Activated CD4-positive, alpha-beta memory T cell treated with anti-CD3 and anti-CD28 coated beads, Interleukin-2, amount 10 ng/mL, durations not matched to agents 7 days and 5 days (primary cell): ENCODE measurements at regions not wholly inside any gene's neighbourhood (a gene's known extent, or its start where the extent isn't known, plus 50 kb on each side); places are given as distances from the start of the nearest gene placed in this dataset.

Experiments used
- CTCF ChIA-PET: fragments of 350-600 bp; sonication (Branson Sonifier 250); formaldehyde crosslinking; loops from one replicate; lab custom pipeline; 2021; ENCODE audit warnings: antibody characterized with exemption, inconsistent platforms; lab: Charles Lee
- POLR2A ChIA-PET: fragments of 350-600 bp; sonication (Branson Sonifier 250); formaldehyde crosslinking; loops from one replicate; lab custom pipeline; 2021; ENCODE audit warnings: antibody characterized with exemption; lab: Charles Lee
- DNase-seq: peaks from one replicate; pipeline ENCODE4 v3.0.0-alpha.2; 2020
- H3K27ac Mint-ChIP-seq: one replicate; pipeline ENCODE4 v1.8.0; 2021; ENCODE audit warnings: mild to moderate bottlenecking, mixed read lengths
- H3K27me3 Mint-ChIP-seq: one replicate; pipeline ENCODE4 v1.8.0; 2021; ENCODE audit warnings: mixed read lengths
- H3K36me3 Mint-ChIP-seq: one replicate; pipeline ENCODE4 v1.8.0; 2021; ENCODE audit warnings: low read depth, mixed read lengths
- H3K4me1 Mint-ChIP-seq: one replicate; pipeline ENCODE4 v1.8.0; 2021; ENCODE audit warnings: mixed read lengths
- H3K4me3 Mint-ChIP-seq: one replicate; pipeline ENCODE4 v1.8.0; 2021; ENCODE audit warnings: mild to moderate bottlenecking, mixed read lengths
- H3K9me3 Mint-ChIP-seq: one replicate; pipeline ENCODE4 v1.8.0; 2021; ENCODE audit warnings: mixed read lengths

DNA sequence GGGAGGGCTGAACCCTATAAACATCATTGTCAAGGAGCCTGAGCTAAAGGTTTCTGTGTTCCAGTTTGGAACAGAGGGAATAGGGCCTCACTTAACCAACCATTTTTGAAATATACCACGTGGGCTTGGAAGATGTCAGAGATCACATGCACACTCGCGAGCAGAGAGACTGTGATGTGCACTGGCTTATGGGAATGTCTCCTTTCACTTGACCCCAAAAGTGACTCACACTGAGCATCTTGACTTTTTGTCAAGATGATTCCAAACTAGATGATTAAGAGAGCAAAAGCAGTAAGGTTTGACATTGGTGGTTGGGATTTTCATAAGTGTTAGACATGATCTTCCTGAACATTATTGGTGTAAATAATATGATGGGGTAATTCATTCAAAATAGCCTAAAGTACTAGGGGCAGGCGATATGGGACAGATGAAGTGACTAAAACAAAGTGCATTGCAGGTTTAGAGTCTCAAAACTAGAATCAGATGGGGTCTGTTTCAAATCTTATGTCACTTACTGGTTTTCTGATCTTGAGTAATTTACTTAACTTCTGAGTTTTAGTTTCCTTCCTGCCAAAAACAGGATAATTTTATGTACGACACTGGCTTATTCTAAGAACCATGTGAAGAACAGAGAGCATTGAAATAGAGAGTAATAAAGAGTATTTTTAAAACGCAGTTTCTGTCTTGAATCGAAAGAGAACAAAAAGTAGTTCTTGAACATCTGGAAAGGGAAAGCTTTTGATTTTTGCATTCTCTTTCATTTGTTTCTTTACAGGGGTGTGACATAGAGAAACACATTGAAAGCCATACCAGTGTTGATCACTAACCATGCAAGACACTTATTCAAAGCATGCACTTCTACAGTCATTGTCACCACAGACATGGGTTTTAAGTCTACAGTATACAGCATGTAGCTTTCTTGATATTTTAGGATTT, 383.0 kb downstream of the DIRAS2 start:
- H3K4me3 Mint-ChIP-seq: no peak overlapping the region
- H3K27ac Mint-ChIP-seq: no peak overlapping the region
- CTCF ChIA-PET: no interaction called here
- peaks cover 4% of the 10 kb centered on the region for H3K4me1 Mint-ChIP-seq
- DNase-seq: no peak
- H3K27me3 Mint-ChIP-seq: peaks cover 4% of the 10 kb centered on the region
- peaks cover 10% of the 10 kb centered on the region for H3K9me3 Mint-ChIP-seq
- POLR2A ChIA-PET: no interaction called here
- no peaks in the 10 kb centered on the region for H3K36me3 Mint-ChIP-seq

DNA sequence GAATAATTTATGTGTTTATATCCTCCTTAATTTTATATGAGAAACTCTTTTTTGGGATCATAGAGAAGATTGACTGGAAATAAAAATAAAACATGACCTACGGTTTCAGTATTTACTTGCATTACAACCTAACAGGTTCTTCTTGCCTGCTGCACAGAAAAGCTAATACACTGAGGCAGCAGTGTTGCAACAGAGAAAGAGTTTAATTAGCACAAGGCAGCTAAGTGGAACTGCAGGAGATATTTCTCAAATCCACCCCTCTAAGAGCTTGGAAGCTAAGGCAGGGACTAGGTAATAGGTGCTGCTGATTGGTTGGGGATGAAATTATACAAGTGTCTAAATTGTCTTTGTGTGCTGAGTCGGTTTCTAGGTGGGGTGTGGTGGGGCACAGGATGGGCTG, 380.9 kb downstream of the DIRAS2 start:
- peaks cover 10% of the 10 kb centered on the region for H3K9me3 Mint-ChIP-seq
- peaks cover 6% of the 10 kb centered on the region for H3K27me3 Mint-ChIP-seq
- H3K27ac Mint-ChIP-seq: no peak overlapping the region
- H3K4me3 Mint-ChIP-seq: no peak overlapping the region
- DNase-seq: no peak
- POLR2A ChIA-PET: no interaction called here
- no peaks in the 10 kb centered on the region for H3K36me3 Mint-ChIP-seq
- CTCF ChIA-PET: interaction anchor here (0.5 kb wide), 1 partner anchor 108 kb away, joined by 3 read pairs; no protein-coding TSS in a partner anchor
- H3K4me1 Mint-ChIP-seq: peaks cover 4% of the 10 kb centered on the region

DNA sequence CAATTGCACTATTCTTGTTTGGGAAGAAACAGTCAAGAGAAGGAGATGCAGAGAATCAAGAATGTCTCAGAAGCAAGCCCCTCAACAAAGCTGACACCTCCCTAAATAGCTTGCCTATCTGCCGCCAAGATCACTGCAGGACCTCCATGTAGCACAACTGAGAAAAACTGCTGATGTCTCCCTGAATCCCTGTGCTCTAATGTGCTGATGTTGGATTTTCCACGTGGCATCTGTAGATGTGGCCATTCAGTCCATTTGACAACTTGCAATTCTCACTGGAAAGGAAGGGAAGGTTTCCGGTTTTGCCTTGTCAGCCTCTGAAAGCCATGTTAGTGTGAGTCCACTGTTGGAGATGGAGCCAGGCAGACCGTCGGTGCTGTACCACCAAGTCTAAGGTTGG, 374.0 kb downstream of the DIRAS2 start:
- H3K36me3 Mint-ChIP-seq: no peaks in the 10 kb centered on the region
- no peak overlapping the region for H3K27ac Mint-ChIP-seq
- peaks cover 19% of the 10 kb centered on the region for H3K27me3 Mint-ChIP-seq
- H3K9me3 Mint-ChIP-seq: no peaks in the 10 kb centered on the region
- no peak overlapping the region for H3K4me3 Mint-ChIP-seq
- POLR2A ChIA-PET: no interaction called here
- no peak for DNase-seq
- H3K4me1 Mint-ChIP-seq: no peaks in the 10 kb centered on the region
- CTCF ChIA-PET: no interaction called here

DNA sequence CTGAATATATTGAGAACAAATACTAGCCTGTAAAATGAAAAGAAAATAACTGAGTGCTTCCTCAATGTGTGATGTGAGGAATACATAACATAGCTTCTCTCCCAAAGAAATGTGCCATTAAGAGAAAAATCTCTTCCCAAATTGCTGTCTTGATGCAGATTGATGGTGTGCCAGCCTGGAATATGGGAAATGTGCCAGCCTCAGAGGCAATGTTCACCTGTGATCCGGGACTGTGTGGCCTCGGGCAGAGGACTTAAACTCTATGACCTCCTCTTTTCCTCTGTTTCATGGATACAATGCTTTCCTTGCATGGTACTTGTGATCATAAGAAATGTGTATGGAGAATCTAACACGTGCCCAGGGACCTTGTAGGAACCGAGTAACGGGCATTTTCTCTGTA, 370.9 kb downstream of the DIRAS2 start:
- Mint-ChIP-seq H3K4me3 (no peak overlapping the region), H3K9me3 (no peaks in the 10 kb centered on the region), H3K36me3 (no peaks in the 10 kb centered on the region), H3K4me1 (no peaks in the 10 kb centered on the region), H3K27me3 (peaks cover 19% of the 10 kb centered on the region), H3K27ac (no peak overlapping the region)
- CTCF ChIA-PET: no interaction called here
- POLR2A ChIA-PET: no interaction called here
- no peak for DNase-seq

DNA sequence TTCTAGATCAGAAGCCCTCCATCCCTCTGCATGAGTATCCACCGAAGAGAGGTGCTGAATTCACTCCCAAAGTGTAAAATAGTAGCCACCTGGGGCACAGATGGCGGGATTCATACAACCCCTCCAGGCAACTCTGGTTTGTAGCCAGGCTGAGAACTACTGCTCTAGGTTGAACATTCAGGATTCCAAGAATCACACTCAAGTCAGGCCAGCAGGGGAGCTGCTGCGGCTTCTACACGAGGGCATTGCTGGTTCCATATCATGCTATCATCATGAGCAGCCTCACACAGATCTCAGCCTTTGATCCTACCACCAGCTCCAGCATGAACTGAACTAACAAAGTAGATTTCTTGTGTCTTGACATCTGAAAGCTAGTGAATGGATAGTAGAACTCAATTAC, 367.9 kb downstream of the DIRAS2 start:
- Mint-ChIP-seq H3K27me3 (peaks cover 26% of the 10 kb centered on the region), H3K4me1 (no peaks in the 10 kb centered on the region), H3K9me3 (no peaks in the 10 kb centered on the region), H3K36me3 (no peaks in the 10 kb centered on the region), H3K27ac (no peak overlapping the region), H3K4me3 (no peak overlapping the region)
- POLR2A ChIA-PET: no interaction called here
- CTCF ChIA-PET: no interaction called here
- DNase-seq: no peak

DNA sequence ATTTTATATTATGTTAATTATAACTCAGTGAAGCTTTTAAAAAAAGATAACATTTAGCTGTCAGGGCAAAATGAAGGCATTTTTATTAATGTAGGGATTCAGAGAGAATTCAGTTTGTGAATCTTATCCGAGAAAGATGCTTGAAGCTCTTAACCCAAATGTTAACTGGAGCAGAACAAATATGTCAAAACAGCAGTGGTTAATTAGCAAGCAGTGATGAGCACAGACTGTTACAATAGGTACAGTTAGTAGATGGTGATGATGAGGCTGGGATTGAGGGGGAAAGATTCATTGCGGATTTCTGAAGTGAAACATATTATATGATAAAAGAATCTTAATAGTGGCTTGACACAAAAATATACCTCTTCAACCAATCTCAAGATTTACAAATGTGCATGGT, 356.7 kb downstream of the DIRAS2 start:
- Mint-ChIP-seq H3K27ac (no peak overlapping the region), H3K4me1 (peaks cover 11% of the 10 kb centered on the region), H3K27me3 (peaks cover 10% of the 10 kb centered on the region), H3K36me3 (no peaks in the 10 kb centered on the region), H3K4me3 (no peak overlapping the region), H3K9me3 (no peaks in the 10 kb centered on the region)
- ChIA-PET POLR2A (no interaction called here), CTCF (no interaction called here)
- no peak for DNase-seq

DNA sequence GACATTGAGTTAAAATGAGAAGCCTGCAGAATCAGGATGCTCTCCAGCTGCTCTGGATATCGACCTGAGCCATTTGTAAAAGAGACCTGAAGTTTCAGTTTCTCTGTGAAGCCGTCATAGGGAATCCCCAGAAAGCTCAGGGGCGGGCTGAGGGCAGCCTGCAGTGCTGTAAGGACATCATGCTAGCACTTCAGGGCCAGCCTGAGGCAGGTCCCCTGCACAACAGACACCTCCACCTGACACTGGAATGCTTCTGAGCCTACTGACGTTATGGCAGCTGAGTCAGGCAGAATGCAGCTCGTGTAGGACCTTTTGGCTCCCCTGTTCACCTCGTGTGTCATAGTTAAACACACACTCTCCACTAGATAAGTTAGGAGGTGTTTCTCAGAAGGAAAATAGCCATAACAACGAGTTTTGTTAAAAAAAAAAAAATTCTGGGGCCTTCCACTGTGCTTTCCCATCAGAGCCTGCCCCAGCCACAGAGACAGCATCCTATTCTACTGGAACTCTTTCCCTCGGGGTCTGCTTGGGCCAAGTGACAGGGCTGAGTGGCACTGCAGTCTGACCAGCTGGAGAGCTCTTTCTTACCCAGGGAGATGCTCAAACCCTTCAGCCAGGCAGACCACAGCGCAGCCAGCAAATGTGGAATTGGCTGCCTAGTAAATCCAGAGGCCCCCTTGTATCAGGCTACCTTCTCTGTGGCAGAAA, 354.9 kb downstream of the DIRAS2 start:
- no peaks in the 10 kb centered on the region for H3K9me3 Mint-ChIP-seq

DNA sequence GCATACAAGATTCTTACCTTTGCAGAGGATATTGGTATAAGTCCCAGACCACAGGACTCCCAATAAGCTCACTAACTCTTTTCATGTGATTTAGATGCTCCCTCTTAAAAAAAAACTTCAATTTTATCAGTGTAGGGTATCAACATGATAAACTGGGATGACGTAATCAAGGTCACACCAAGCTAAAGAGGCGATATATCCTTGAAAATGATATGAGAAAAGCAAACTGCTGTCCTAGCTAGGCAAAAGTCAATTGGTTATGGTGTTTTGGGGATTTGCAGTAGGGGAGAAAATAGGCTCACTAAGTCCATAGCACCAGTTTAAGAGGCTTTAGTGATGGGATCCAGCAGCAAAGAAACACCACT, 354.4 kb downstream of the DIRAS2 start:
- ChIA-PET CTCF (no interaction called here), POLR2A (no interaction called here)
- H3K4me3 Mint-ChIP-seq: no peak overlapping the region
- H3K27ac Mint-ChIP-seq: no peak overlapping the region
- no peak for DNase-seq
- no peaks in the 10 kb centered on the region for H3K36me3 Mint-ChIP-seq
- peaks cover 6% of the 10 kb centered on the region for H3K27me3 Mint-ChIP-seq
- peaks cover 11% of the 10 kb centered on the region for H3K4me1 Mint-ChIP-seq
- H3K9me3 Mint-ChIP-seq: no peaks in the 10 kb centered on the region

More for the DNA sequence above, 354.9 kb downstream of the DIRAS2 start:
- peak; percentile 43 for DNase-seq
- no peak overlapping the region for H3K27ac Mint-ChIP-seq
- ChIA-PET POLR2A (no interaction called here), CTCF (interaction anchor here (0.7 kb wide), 1 partner anchor 685 kb away, joined by 3 read pairs; no protein-coding TSS in a partner anchor)
- H3K36me3 Mint-ChIP-seq: no peaks in the 10 kb centered on the region
- peaks cover 11% of the 10 kb centered on the region for H3K4me1 Mint-ChIP-seq
- H3K27me3 Mint-ChIP-seq: peaks cover 6% of the 10 kb centered on the region
- H3K4me3 Mint-ChIP-seq: no peak overlapping the region

DNA sequence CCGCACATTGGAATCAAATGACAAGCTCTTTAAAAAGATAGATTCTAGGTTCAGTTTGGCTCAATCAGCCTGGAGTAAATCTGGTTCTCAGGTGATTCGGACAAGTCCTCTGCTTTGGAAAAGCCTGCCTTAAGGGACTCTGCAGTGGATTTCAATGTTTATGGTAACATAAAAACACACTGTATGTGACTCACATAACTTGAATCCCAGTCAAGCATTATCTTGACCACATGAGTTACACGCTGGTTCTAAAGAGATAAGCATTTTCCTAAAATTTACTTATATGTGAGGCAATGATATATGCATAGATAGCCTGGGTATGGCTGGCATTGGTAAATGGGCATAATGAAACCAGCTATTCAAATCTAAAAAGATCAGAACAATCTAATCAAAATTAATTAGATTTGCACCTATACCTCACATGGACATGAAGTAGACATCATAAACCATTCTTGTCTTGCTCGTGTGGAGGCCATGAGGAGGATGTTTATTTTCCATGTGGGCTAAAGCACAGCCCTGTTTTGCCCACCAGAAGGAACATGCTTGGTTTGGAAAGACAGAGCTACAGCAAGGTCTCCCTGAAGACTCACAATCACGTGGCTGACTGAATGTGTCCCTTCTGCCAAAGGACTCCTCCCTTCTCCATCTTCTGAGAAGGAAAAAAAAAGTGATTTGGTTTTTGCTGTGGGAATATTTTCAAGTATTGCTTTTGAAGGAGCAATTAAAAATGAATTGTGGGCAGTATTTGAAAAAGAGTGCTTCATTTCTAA, 351.7 kb downstream of the DIRAS2 start:
- CTCF ChIA-PET: no interaction called here
- no peak overlapping the region for H3K4me3 Mint-ChIP-seq
- POLR2A ChIA-PET: no interaction called here
- no peak for DNase-seq
- peaks cover 10% of the 10 kb centered on the region for H3K27me3 Mint-ChIP-seq
- no peaks in the 10 kb centered on the region for H3K9me3 Mint-ChIP-seq
- H3K27ac Mint-ChIP-seq: no peak overlapping the region
- H3K36me3 Mint-ChIP-seq: no peaks in the 10 kb centered on the region
- peaks cover 11% of the 10 kb centered on the region for H3K4me1 Mint-ChIP-seq

DNA sequence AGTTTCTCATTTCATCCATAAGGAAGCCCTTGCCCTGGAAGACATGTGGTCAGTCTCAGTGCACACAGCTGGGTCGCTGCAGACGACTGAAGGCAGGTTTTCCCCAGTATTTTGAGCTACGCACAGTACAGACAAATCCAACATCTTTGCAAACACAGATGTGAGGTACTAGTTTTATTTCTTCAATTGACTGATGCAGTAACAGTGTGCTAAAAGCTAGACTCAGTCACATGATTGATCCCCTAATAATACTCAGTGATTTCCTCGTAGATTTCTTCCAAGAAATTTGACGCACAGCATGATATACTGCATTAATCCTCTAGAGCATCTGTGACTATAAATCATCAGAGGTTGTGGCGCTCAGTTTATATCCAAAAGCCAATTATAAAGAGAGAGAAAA, 346.1 kb downstream of the DIRAS2 start:
- peaks cover 30% of the 10 kb centered on the region for H3K27me3 Mint-ChIP-seq
- CTCF ChIA-PET: no interaction called here
- H3K4me1 Mint-ChIP-seq: no peaks in the 10 kb centered on the region
- no peak overlapping the region for H3K4me3 Mint-ChIP-seq
- POLR2A ChIA-PET: no interaction called here
- H3K36me3 Mint-ChIP-seq: no peaks in the 10 kb centered on the region
- no peak for DNase-seq
- no peak overlapping the region for H3K27ac Mint-ChIP-seq
- no peaks in the 10 kb centered on the region for H3K9me3 Mint-ChIP-seq

DNA sequence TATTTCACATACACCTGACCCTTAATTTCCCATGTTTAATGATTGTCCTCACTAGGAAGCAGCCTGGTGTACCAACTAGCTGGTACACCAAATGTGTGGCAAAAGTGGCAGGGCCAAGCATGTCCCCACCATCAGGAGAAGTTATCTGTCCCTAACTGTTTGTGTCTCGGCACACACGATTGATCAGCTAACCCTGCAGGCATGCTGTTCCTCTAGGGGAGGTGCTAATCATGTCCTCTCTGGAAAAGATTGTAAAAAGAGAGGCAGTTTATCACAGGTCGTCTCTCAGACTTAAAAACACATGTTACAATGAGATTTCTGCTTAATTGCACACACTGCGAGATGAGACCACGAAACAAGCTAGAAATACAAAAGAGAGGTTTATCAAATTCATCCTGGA, 342.7 kb downstream of the DIRAS2 start:
- Mint-ChIP-seq H3K4me1 (no peaks in the 10 kb centered on the region), H3K27ac (no peak overlapping the region), H3K27me3 (peaks cover 37% of the 10 kb centered on the region), H3K36me3 (no peaks in the 10 kb centered on the region), H3K4me3 (no peak overlapping the region), H3K9me3 (no peaks in the 10 kb centered on the region)
- POLR2A ChIA-PET: no interaction called here
- no peak for DNase-seq
- CTCF ChIA-PET: no interaction called here

DNA sequence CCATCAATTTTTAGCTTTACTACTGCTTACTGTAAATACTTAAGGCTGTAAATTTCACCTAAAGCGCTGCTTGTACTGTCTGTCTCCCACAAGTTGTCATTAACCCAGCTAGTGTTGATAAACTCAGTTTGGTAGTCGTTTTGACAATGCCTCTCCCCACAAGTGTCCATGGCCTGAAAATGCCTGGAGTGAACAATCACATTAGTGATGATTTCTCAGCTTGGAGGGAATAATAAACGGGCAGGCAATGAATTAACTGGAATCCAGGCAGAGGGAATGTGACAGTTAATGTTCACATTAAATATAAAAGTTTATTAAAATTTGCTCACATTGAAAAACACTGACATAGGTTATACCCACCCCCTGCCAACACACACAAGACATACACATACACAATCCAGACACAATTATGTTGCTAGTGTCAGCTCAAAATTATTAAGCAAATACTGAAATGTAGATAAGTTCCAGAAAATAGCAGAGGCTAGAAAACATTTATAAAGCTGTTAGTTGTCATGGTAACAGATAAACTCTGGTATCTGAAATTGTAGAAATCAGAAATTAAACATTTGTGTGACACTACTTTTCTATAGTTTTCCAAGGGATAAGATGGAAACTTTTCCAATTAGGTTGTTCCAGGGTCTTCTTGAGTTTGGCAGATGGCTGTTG, 341.9 kb downstream of the DIRAS2 start:
- no peaks in the 10 kb centered on the region for H3K36me3 Mint-ChIP-seq
- no peak for DNase-seq
- H3K9me3 Mint-ChIP-seq: no peaks in the 10 kb centered on the region
- no peak overlapping the region for H3K4me3 Mint-ChIP-seq
- CTCF ChIA-PET: no interaction called here
- H3K27ac Mint-ChIP-seq: no peak overlapping the region
- peaks cover 37% of the 10 kb centered on the region for H3K27me3 Mint-ChIP-seq
- POLR2A ChIA-PET: no interaction called here
- no peaks in the 10 kb centered on the region for H3K4me1 Mint-ChIP-seq

DNA sequence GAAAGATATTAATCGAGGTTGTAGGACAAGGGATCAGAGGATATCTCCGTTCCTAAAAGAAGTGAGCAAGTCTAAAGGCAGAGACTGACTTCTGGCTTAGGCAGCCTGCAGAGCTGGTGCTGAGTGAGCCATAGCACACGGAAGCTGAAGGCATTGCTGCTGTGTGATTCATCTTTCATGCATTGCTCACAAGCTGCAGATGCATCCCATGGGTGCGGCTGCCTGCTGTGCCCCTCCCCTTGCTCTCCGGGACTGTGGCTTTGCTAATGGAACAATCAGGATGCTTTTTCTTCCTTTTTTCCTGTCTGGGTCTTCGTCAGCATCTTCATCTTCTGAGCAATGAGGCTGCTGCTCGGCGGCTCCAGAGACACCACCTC, 341.4 kb downstream of the DIRAS2 start:
- DNase-seq: no peak
- ChIA-PET POLR2A (no interaction called here), CTCF (no interaction called here)
- peaks cover 33% of the 10 kb centered on the region for H3K27me3 Mint-ChIP-seq
- H3K4me3 Mint-ChIP-seq: no peak overlapping the region
- no peak overlapping the region for H3K27ac Mint-ChIP-seq
- no peaks in the 10 kb centered on the region for H3K9me3 Mint-ChIP-seq
- no peaks in the 10 kb centered on the region for H3K4me1 Mint-ChIP-seq
- no peaks in the 10 kb centered on the region for H3K36me3 Mint-ChIP-seq
